ENCODE measurements at regions not wholly inside any gene's neighbourhood (a gene's known extent, or its start where the extent isn't known, plus 50 kb on each side); places are given as distances from the start of the nearest gene placed in this dataset.

GRCh38 chr15:47985568-47985967 lies 135.2 kb upstream of the SLC24A5 start:
- no peak for DNase-seq (ENCODE audit: low read depth)
- H3K4me3 ChIP-seq (ENCODE audit: low read depth, low read length) = no peak overlapping the region
- TF ChIP-seq CTCF (conservative IDR thresholded peaks at IDR 0.05; ENCODE audit: low read depth, low read length) = no peak

GRCh38 chr15:47987461-47987860 lies 133.3 kb upstream of the SLC24A5 start:
- DNase-seq (ENCODE audit: low read depth) = no peak
- no peak overlapping the region for H3K4me3 ChIP-seq (ENCODE audit: low read depth, low read length)

GRCh38 chr15:47987908-47988532 lies 132.8 kb upstream of the SLC24A5 start:
- peak; percentile 73 for TF ChIP-seq CTCF (conservative IDR thresholded peaks at IDR 0.05; ENCODE audit: low read depth, low read length)
- DNase-seq (ENCODE audit: low read depth) = peak; percentile 87
- no peak overlapping the region for H3K4me3 ChIP-seq (ENCODE audit: low read depth, low read length)

More at GRCh38 chr15:47987461-47987860, 133.3 kb upstream of the SLC24A5 start:
- TF ChIP-seq CTCF (conservative IDR thresholded peaks at IDR 0.05; ENCODE audit: low read depth, low read length) = no peak

GRCh38 chr15:47988564-47988963 lies 132.2 kb upstream of the SLC24A5 start:
- TF ChIP-seq CTCF (conservative IDR thresholded peaks at IDR 0.05; ENCODE audit: low read depth, low read length) = no peak
- no peak for DNase-seq (ENCODE audit: low read depth)
- H3K4me3 ChIP-seq (ENCODE audit: low read depth, low read length) = no peak overlapping the region

GRCh38 chr15:47990821-47991220 lies 130.0 kb upstream of the SLC24A5 start:
- no peak overlapping the region for H3K4me3 ChIP-seq (ENCODE audit: low read depth, low read length)
- DNase-seq (ENCODE audit: low read depth) = no peak
- no peak for TF ChIP-seq CTCF (conservative IDR thresholded peaks at IDR 0.05; ENCODE audit: low read depth, low read length)

- no peak for TF ChIP-seq CTCF (conservative IDR thresholded peaks at IDR 0.05; ENCODE audit: low read depth, low read length)
- no peak overlapping the region for H3K4me3 ChIP-seq (ENCODE audit: low read depth, low read length)
These were observed 129.4 kb upstream of the SLC24A5 start for GRCh38 chr15:47991357-47991756.

GRCh38 chr15:47993051-47993450 lies 127.7 kb upstream of the SLC24A5 start:
- TF ChIP-seq CTCF (conservative IDR thresholded peaks at IDR 0.05; ENCODE audit: low read depth, low read length) = no peak
- DNase-seq (ENCODE audit: low read depth) = no peak
- H3K4me3 ChIP-seq (ENCODE audit: low read depth, low read length) = no peak overlapping the region

More at GRCh38 chr15:47991357-47991756, 129.4 kb upstream of the SLC24A5 start:
- peak; percentile 20 for DNase-seq (ENCODE audit: low read depth)

Measured in choroid plexus epithelial cell (primary cell).